Muscle layer of duodenum (tissue), 2 donors: ENCODE measurements at regions not wholly inside any gene's neighbourhood (a gene's known extent, or its start where the extent isn't known, plus 50 kb on each side); places are given as distances from the start of the nearest gene placed in this dataset.
"Not testable (repeated sequence)": the region's sequence is repeated elsewhere in the genome, so short reads cannot be mapped to it uniquely, and the experiment has no call there.

ENCODE experiments used
- H3K27ac ChIP-seq: one replicate; pipeline ENCODE4 v1.7.0; 2013; ENCODE audit warnings: mild to moderate bottlenecking, low read length
- H3K27me3 ChIP-seq: one replicate; pipeline ENCODE4 v1.7.0; 2013; ENCODE audit warnings: low read depth, mild to moderate bottlenecking, control low read depth, low read length
- H3K36me3 ChIP-seq, 2 donors: one replicate each; pipeline ENCODE4 v1.7.0; 2013; ENCODE audit warnings: low read length in 2 of 2, control low read depth in 1 of 2, mild to moderate bottlenecking in 1 of 2; ENCODE audit not compliant: insufficient read depth in 2 of 2, control insufficient read depth in 1 of 2
- H3K4me1 ChIP-seq, 2 donors: one replicate each; pipeline ENCODE4 v1.7.0; 2013; ENCODE audit warnings: low read length in 2 of 2, mild to moderate bottlenecking in 2 of 2, control low read depth in 1 of 2, moderate library complexity in 1 of 2; ENCODE audit not compliant: insufficient read depth in 2 of 2, control insufficient read depth in 1 of 2
- H3K4me3 ChIP-seq, 2 donors: one replicate each; pipeline ENCODE4 v1.7.0; 2013; ENCODE audit warnings: low read length in 2 of 2, low read depth in 1 of 2, mild to moderate bottlenecking in 1 of 2
- H3K9me3 ChIP-seq, 2 donors: one replicate each; pipeline ENCODE4 v1.7.0; 2013; ENCODE audit warnings: low read length in 2 of 2, control low read depth in 1 of 2, mild to moderate bottlenecking in 1 of 2; ENCODE audit not compliant: control insufficient read depth in 1 of 2
- donor health status: healthy.

DNA sequence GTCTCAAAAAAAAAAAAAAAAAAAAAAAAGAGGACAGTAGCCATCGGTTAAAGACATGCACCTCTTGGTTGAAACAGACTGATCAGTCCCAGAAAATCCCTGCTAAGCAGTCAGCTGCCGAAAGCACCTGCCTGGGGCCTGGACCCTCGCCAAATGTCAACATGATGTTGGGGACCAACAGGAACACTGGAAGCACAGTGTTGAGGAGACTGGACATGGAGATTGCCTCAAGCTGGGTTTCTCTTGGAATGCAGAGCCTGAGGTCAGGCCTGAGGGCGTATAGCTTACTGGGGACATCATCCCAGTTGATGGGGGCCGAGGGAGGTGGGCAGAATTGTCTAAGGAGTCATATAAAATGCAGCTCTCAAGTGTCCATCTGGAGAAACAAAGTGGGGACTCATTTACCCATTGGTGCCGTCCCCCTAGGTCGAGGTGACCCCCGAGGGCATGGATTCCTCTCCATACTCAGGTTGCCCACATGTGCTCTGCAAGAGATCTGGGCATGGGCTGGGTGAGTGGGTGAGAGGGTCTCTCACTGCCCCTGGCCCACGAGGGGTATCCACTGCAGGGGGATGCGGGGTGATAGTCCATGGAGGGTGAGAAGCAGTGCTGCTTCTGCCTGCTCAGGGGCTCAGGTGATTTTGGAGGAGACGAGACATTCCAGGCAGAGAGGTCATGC is 164.5 kb downstream of the URI1 start:
- H3K27ac ChIP-seq = no peak overlapping the region
- no peaks in the 10 kb centered on the region for H3K36me3 ChIP-seq
- no peak overlapping the region for H3K4me3 ChIP-seq
- no peaks in the 10 kb centered on the region for H3K9me3 ChIP-seq
- no peaks in the 10 kb centered on the region for H3K27me3 ChIP-seq
- H3K4me1 ChIP-seq = no peaks in the 10 kb centered on the region

DNA sequence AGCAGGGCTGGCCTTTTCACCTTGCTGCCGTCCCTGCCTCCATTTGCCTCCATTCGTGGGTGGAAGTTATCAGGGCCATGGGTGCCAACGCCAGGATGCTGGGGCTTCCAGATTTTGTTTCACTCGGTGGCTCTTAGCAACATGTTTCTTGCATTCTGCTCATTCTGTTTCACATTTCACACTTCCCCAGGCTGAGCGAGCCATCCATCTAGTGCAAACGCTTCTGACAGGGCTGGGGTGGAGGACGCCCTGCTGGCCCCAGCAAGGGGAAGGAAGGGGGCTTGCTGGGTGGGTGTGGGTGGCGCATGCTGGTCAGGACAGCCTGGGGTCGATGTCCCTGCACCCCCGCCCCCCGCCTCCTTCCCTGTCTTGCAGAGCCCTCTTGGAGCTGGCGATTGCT is 165.2 kb downstream of the URI1 start:
- Histone ChIP-seq H3K4me3 (no peak overlapping the region), H3K27ac (no peak overlapping the region), H3K36me3 (no peaks in the 10 kb centered on the region), H3K4me1 (no peaks in the 10 kb centered on the region), H3K27me3 (no peaks in the 10 kb centered on the region), H3K9me3 (no peaks in the 10 kb centered on the region)

DNA sequence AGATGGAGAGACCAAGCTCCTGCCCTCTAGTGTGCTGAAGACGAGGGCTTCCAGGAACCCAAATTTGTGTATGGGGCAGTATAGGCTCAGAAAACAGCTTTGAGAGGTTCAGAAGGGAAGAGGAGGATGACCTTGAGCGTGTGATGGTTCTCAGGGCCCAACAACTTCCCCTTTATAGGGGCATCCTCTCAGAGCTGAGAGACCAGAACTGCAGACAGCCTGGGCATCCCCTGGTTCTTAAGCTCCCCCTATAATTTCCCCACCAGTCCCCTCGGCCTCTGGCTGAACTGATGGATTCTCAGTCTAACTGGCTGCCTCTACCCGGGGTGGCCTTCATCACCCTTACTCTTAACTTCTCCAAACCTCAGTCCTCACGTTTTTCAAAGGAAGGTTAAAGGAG is 167.5 kb downstream of the URI1 start:
- Histone ChIP-seq H3K9me3 (no peaks in the 10 kb centered on the region), H3K27ac (no peak overlapping the region), H3K36me3 (no peaks in the 10 kb centered on the region), H3K4me3 (no peak overlapping the region), H3K4me1 (no peaks in the 10 kb centered on the region), H3K27me3 (no peaks in the 10 kb centered on the region)

DNA sequence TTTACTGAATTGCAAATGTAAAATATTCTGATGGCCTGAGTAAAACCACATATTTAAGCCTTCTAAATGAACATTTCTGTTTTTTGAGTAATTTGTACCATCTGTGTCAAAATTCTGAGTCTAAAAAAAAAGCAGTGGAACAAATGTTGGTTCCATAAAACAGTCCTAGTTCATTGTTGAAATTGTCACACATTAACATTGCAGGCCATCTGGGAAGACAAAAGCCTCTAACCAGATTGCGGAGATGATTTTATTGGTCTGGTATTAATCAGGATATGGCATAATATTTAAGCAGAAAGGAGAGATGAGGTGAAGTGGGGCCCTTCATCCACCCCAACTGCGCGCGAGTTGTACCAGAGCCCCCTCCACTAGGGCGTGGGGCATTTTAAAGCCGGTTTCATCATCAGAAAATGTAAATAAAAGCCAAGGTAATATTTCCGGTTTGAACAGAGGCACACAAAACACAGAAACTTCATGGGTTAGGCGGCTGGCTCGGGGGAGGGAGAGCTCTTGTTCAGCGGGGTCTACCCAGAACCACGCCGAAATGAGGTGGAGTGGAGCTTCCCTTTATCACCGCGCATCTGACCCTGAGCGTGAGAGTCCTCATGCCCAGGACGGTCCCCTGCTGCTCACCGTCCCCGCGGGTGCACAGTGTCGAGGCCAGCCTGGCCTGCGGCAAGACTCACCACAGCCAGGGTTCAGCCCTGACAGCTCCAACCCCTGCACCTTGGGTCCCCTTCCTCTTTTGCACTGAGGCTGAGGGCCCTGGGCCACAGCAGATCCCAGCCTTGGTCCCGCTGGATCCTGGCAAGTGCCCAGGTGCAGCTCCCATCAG is 169.2 kb downstream of the URI1 start:
- Histone ChIP-seq H3K4me3 (no peak overlapping the region), H3K27me3 (no peaks in the 10 kb centered on the region), H3K36me3 (no peaks in the 10 kb centered on the region), H3K9me3 (no peaks in the 10 kb centered on the region), H3K4me1 (no peaks in the 10 kb centered on the region), H3K27ac (no peak overlapping the region)

DNA sequence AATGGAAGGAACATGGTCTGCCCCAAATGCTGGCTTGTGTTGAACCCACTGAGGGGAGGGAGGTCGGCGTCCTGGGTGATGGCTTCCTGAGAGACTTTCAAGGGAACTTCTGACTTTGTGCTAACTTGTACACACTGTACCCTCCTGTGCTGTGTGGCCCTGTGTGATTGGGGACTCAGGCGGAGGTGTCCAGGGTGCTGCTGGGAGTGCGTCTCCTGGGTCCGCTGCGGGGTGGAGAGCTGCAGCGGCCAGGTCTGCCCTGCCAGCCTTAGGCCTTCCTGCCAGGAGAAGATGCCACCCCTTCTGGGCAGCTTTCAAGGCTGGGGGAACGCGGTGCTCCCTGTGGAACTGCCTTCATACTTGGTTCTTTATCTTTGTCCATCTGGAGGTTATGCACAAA is 170.1 kb downstream of the URI1 start:
- Histone ChIP-seq H3K36me3 (no peaks in the 10 kb centered on the region), H3K27me3 (no peaks in the 10 kb centered on the region), H3K4me3 (no peak overlapping the region), H3K9me3 (no peaks in the 10 kb centered on the region), H3K4me1 (no peaks in the 10 kb centered on the region), H3K27ac (no peak overlapping the region)

DNA sequence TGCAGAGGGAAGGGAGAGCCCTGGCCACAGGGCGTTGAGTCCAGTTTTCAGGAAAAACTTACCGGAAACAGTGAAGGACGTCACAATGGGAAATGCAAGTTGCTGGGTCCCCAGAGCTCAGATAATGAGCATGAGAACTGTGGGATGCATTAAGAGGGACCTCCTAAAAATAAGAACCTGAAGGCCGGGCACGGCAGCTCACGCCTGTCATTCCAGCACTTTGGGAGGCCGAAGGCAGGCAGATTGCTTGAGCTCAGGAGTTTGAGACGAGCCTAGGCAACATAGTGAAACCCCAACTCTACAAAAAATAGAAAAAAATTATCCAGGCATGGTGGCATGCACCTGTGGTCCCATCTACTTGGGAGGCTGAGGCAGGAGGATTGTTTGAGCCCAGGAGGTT is 170.6 kb downstream of the URI1 start:
- no peaks in the 10 kb centered on the region for H3K9me3 ChIP-seq
- no peaks in the 10 kb centered on the region for H3K27me3 ChIP-seq
- H3K4me3 ChIP-seq = no peak overlapping the region
- H3K4me1 ChIP-seq = no peaks in the 10 kb centered on the region
- H3K27ac ChIP-seq = no peak overlapping the region
- no peaks in the 10 kb centered on the region for H3K36me3 ChIP-seq

DNA sequence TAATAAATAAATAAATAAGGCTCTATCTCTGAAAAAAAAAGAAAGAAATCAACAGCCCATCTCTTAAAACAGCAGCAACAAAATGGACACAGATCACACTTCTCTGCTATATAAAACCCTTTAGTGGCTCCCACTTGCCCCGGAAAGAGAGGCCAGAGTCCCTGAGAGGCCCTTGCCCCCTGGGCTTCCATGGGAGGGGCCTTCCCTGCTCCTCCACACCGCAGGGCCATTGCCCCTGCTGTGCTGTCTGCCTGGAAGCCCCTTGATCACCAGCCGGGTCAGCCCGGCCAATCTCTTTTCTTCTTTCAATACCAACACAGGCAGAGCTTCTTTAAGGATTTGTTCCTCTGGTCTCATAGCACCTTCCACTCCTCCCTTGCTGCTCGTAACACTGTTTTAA is 171.1 kb downstream of the URI1 start:
- Histone ChIP-seq H3K9me3 (no peaks in the 10 kb centered on the region), H3K4me1 (no peaks in the 10 kb centered on the region), H3K36me3 (no peaks in the 10 kb centered on the region), H3K27me3 (no peaks in the 10 kb centered on the region), H3K4me3 (no peak overlapping the region), H3K27ac (no peak overlapping the region)

DNA sequence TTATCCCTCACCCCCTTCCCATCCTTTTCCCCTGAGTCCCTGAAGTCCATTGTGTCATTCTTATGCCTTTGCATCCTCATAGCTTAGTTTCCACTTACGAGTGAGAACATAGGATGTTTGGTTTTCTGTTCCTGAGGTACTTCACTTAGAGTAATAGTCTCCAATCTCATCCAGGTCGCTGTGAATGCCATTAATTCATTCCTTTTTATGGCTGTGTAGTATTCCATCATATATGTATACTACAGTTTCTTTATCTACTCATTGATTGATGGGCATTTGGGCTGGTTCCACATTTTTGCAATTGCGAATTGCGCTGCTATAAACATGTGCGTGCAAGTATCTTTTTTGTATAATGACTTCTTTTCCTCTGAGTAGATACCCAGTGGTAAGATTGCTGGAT is 172.1 kb downstream of the URI1 start:
- H3K4me1 ChIP-seq, H3K4me3 ChIP-seq, H3K36me3 ChIP-seq, H3K27me3 ChIP-seq, H3K27ac ChIP-seq, H3K9me3 ChIP-seq: not testable (repeated sequence)

DNA sequence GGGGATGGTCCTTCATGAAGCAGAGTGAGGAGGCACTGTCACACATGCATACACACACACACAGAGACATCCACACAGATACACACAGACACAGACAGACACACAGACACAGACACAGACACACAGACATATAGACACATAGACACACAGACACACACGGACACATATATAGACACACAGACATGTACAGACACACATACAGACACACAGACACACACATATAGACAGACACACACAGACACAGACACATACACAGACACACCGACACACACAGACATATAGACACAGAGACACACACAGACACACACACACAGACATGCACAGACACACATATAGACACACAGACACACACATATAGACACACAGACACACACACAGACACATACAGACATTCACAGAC is 173.9 kb downstream of the URI1 start:
- Histone ChIP-seq H3K9me3 (no peaks in the 10 kb centered on the region), H3K27ac (no peak overlapping the region), H3K4me3 (no peak overlapping the region), H3K36me3 (no peaks in the 10 kb centered on the region), H3K4me1 (no peaks in the 10 kb centered on the region), H3K27me3 (no peaks in the 10 kb centered on the region)

DNA sequence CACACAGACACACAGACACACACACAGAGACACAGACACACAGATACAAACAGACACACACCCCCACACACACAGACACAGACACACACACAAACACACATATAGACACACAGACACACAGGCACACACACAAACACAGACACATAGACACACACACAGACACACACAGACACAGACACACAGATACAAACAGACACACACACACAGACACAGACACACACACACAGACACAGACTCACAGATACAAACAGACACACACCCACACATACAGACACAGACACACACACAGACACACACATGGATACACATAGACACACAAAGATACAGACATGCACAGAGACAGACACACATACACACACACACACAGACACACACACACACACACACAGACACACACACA is 174.5 kb downstream of the URI1 start:
- Histone ChIP-seq H3K4me1 (no peaks in the 10 kb centered on the region), H3K4me3 (no peak overlapping the region), H3K27me3 (no peaks in the 10 kb centered on the region), H3K36me3 (no peaks in the 10 kb centered on the region), H3K9me3 (no peaks in the 10 kb centered on the region), H3K27ac (no peak overlapping the region)

DNA sequence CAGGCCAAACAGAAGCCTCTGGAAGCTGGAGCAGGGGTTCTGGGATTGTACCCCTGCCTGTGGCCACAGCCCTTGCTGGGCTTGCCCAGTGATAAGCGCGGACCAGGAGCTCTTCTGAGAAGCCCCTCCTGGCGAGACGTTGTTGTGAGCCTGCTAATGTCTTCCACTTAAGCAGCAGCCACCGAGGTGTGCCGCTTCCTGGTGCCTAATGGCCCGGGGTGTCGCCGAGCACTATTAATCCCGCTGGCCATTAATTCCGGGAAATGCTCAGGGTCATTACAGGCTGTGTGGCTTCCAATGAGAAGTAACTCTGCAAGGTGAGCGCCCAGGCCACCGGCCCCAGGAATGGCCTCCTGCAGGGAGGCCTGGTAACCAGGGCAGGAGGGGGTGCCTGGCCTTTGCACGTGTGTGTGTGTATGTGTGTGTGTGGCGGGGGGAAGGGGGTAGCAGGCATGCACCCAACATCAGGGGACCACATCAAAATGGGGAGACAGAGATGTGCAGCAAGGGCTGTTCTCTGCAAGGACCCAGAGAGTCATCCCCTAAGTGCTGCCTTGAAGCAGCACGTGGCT is 175.0 kb downstream of the URI1 start:
- H3K36me3 ChIP-seq = no peaks in the 10 kb centered on the region
- no peaks in the 10 kb centered on the region for H3K4me1 ChIP-seq
- no peaks in the 10 kb centered on the region for H3K9me3 ChIP-seq
- H3K27me3 ChIP-seq = no peaks in the 10 kb centered on the region
- H3K27ac ChIP-seq = no peak overlapping the region
- no peak overlapping the region for H3K4me3 ChIP-seq
